H1 (cell line): ENCODE measurements at regions not wholly inside any gene's neighbourhood (a gene's known extent, or its start where the extent isn't known, plus 50 kb on each side); places are given as distances from the start of the nearest gene placed in this dataset.

Experiments
- CTCF ChIA-PET: fragments of 300-600 bp; sonication (Branson Sonifier 250); formaldehyde crosslinking; loops from one replicate; lab custom pipeline; 2021; ENCODE audit not compliant: partially characterized antibody; lab: Charles Lee
- POLR2A ChIA-PET: fragments of 300-600 bp; sonication (Branson Sonifier 250); formaldehyde crosslinking; loops from one replicate; lab custom pipeline; 2021; ENCODE audit warnings: inconsistent platforms; ENCODE audit not compliant: partially characterized antibody; lab: Charles Lee
- DNase-seq, 2 experiments: peaks; one replicate each; pipeline versions ENCODE4 v3.0.0 to v3.0.0-alpha.2; 2010 to 2022; ENCODE audit warnings: low spot score in 2 of 2, low read depth in 1 of 2, mixed read lengths in 1 of 2
- FAIRE-seq: peaks from 2 replicates; lab custom pipeline; 2011; peaks lifted over from hg19 to GRCh38; lab: Jason Lieb, UNC
- H2AFZ ChIP-seq: 2 replicates; pipeline ENCODE4 v1.8.1; 2012; ENCODE audit warnings: low read length, inconsistent platforms
- H2AK5ac ChIP-seq: 2 replicates; pipeline ENCODE4 v1.6.1; 2013; ENCODE audit warnings: low read depth, low read length
- H2BK120ac ChIP-seq: replicated peaks from 2 replicates; pipeline ENCODE3; 2013; ENCODE audit warnings: low read depth, low read length, inconsistent platforms
- H2BK12ac ChIP-seq: 2 replicates; pipeline ENCODE4 v1.6.1; 2013; ENCODE audit warnings: low read depth, low read length
- H2BK15ac ChIP-seq: 2 replicates; pipeline ENCODE4 v1.6.1; 2013; ENCODE audit warnings: low read length
- H2BK20ac ChIP-seq: 2 replicates; pipeline ENCODE4 v1.6.1; 2013; ENCODE audit warnings: low read length
- H2BK5ac ChIP-seq: 2 replicates; pipeline ENCODE4 v1.6.1; 2013; ENCODE audit warnings: low read depth, low read length
- H3K14ac ChIP-seq: 2 replicates; pipeline ENCODE4 v1.6.1; 2013; ENCODE audit warnings: inconsistent platforms; ENCODE audit not compliant: insufficient read length
- H3K18ac ChIP-seq: 2 replicates; pipeline ENCODE4 v1.6.1; 2013; ENCODE audit warnings: low read length; ENCODE audit errors: extremely low read depth
- H3K23ac ChIP-seq: 2 replicates; pipeline ENCODE4 v1.6.1; 2013; ENCODE audit warnings: inconsistent platforms; ENCODE audit not compliant: insufficient read length
- H3K23me2 ChIP-seq: 2 replicates; pipeline ENCODE4 v1.6.1; 2013; ENCODE audit warnings: low read depth, low read length
- H3K27ac ChIP-seq: 2 replicates; pipeline ENCODE4 v1.6.1; 2011; ENCODE audit warnings: low read depth, low read length, inconsistent platforms
- H3K27me3 ChIP-seq, 4 experiments: replicated peaks in 1 of 4; 1 replicate in 1 of 4; 2 replicates in 3 of 4; pipeline versions ENCODE4 v1.6.1 to v1.8.1; 2011 to 2013; ENCODE audit warnings: low read length in 3 of 4, mild to moderate bottlenecking in 3 of 4, inconsistent platforms in 2 of 4, mixed read lengths in 2 of 4, moderate library complexity in 1 of 4; ENCODE audit not compliant: control insufficient read depth in 3 of 4, insufficient read depth in 3 of 4; ENCODE audit errors: extremely low read depth in 1 of 4
- H3K36me3 ChIP-seq, 4 experiments: 2 replicates each; pipeline versions ENCODE4 v1.6.1 to v1.8.1; 2011 to 2013; ENCODE audit warnings: mild to moderate bottlenecking in 4 of 4, low read length in 3 of 4, moderate library complexity in 2 of 4, control low read depth in 1 of 4, inconsistent platforms in 1 of 4; ENCODE audit not compliant: insufficient read depth in 4 of 4, control insufficient read depth in 2 of 4
- H3K4ac ChIP-seq: replicated peaks from 2 replicates; pipeline ENCODE3; 2013; ENCODE audit warnings: low read length, low read depth, mixed read lengths, inconsistent platforms; ENCODE audit not compliant: insufficient read length
- H3K4me1 ChIP-seq, 4 experiments: replicated peaks in 1 of 4; 1 replicate in 1 of 4; 2 replicates in 3 of 4; pipeline versions ENCODE4 v1.6.1 to v1.8.1; 2011 to 2013; ENCODE audit warnings: low read length in 3 of 4, inconsistent platforms in 2 of 4, mixed read lengths in 1 of 4; ENCODE audit not compliant: insufficient read depth in 4 of 4, control insufficient read depth in 3 of 4
- H3K4me2 ChIP-seq, 2 experiments: 2 replicates each; pipeline versions ENCODE4 v1.6.1 to v1.8.1; 2011 to 2013; ENCODE audit warnings: low read depth in 2 of 2, low read length in 2 of 2, control low read depth in 1 of 2, inconsistent platforms in 1 of 2, mild to moderate bottlenecking in 1 of 2; ENCODE audit not compliant: insufficient read depth in 1 of 2
- H3K4me3 ChIP-seq, 4 experiments: fragments of 200-600, 300-600 bp in 1 of 4; sonication (generic), shearing (Covaris generic), sonication (Bioruptor Twin) in 1 of 4; 2 replicates each; pipeline versions ENCODE4 v1.5.1 to v1.8.1; 2011 to 2016; ENCODE audit warnings: low read length in 4 of 4, low read depth in 3 of 4, control low read depth in 2 of 4, inconsistent platforms in 2 of 4, mild to moderate bottlenecking in 2 of 4, mixed read lengths in 1 of 4, moderate library complexity in 1 of 4; ENCODE audit not compliant: insufficient read depth in 2 of 4; ENCODE audit errors: extremely low read depth in 1 of 4
- H3K56ac ChIP-seq: replicated peaks from 2 replicates; pipeline ENCODE3; 2013; ENCODE audit warnings: low read depth, mild to moderate bottlenecking, mixed read lengths, low read length, inconsistent platforms; ENCODE audit not compliant: insufficient read length
- H3K79me1 ChIP-seq: 2 replicates; pipeline ENCODE4 v1.6.1; 2013; ENCODE audit warnings: low read depth, low read length, control low read depth
- H3K79me2 ChIP-seq, 2 experiments: 2 replicates each; pipeline versions ENCODE4 v1.6.1 to v1.8.1; 2012 to 2013; ENCODE audit warnings: low read length in 2 of 2, mild to moderate bottlenecking in 2 of 2, inconsistent platforms in 1 of 2; ENCODE audit not compliant: insufficient read depth in 2 of 2, control insufficient read depth in 1 of 2
- H3K9ac ChIP-seq, 4 experiments: replicated peaks in 1 of 4; 1 replicate in 1 of 4; 2 replicates in 3 of 4; pipeline versions ENCODE4 v1.6.1 to v1.8.1; 2011 to 2013; ENCODE audit warnings: low read depth in 3 of 4, low read length in 3 of 4, control low read depth in 2 of 4, mild to moderate bottlenecking in 2 of 4, moderate library complexity in 2 of 4, inconsistent platforms in 1 of 4; ENCODE audit errors: extremely low read depth in 1 of 4
- H3K9me3 ChIP-seq, 2 experiments: 2 replicates each; pipeline versions ENCODE4 v1.6.1 to v1.8.1; 2012 to 2013; ENCODE audit warnings: mild to moderate bottlenecking in 2 of 2, moderate library complexity in 2 of 2, control low read depth in 1 of 2, inconsistent platforms in 1 of 2, low read depth in 1 of 2, low read length in 1 of 2, mixed read lengths in 1 of 2; ENCODE audit not compliant: insufficient read depth in 2 of 2
- H4K20me1 ChIP-seq, 2 experiments: replicated peaks in 1 of 2; 2 replicates each; pipeline versions ENCODE3 to v1.8.1; 2011 to 2013; ENCODE audit warnings: inconsistent platforms in 2 of 2, low read length in 2 of 2, mild to moderate bottlenecking in 1 of 2; ENCODE audit not compliant: insufficient read depth in 2 of 2, control insufficient read depth in 1 of 2
- H4K5ac ChIP-seq: 2 replicates; pipeline ENCODE4 v1.6.1; 2013; ENCODE audit warnings: low read length, low read depth, mixed read lengths, inconsistent platforms; ENCODE audit not compliant: insufficient read length
- H4K8ac ChIP-seq: 2 replicates; pipeline ENCODE4 v1.8.0; 2013; ENCODE audit warnings: mild to moderate bottlenecking, moderate library complexity, low read length, inconsistent platforms; ENCODE audit not compliant: insufficient read depth; ENCODE audit errors: extremely low read depth
- H4K91ac ChIP-seq: replicated peaks from 2 replicates; pipeline ENCODE3; 2013; ENCODE audit warnings: low read length, mixed read lengths, inconsistent platforms; ENCODE audit not compliant: insufficient read length
- JUN ChIP-seq: IDR thresholded peaks from 2 replicates; pipeline ENCODE4 v1.6.1; 2011; ENCODE audit warnings: low read depth, mild to moderate bottlenecking, improper control_type of control experiment, low read length
- WGBS, 2 experiments: shearing (Covaris generic) in 1 of 2; methylation state at CpG; one replicate each; pipeline versions ENCODE4 v1.1.6 to v1.1.7; 2013 to 2015; ENCODE audit warnings: low lambda C conversion rate in 2 of 2, mixed read lengths in 2 of 2, inconsistent platforms in 1 of 2, low coverage in 1 of 2, missing lambda C conversion rate in 1 of 2; ENCODE audit not compliant: insufficient replicate concordance in 2 of 2, insufficient coverage in 1 of 2, insufficient read length in 1 of 2; ENCODE audit errors: extremely low coverage in 1 of 2, missing lambda C conversion rate in 1 of 2; 5-methylcytosine and 5-hydroxymethylcytosine counted together
- TF ChIP-seq, protein P1 (sequence below): IDR thresholded peaks from 2 replicates; pipeline ENCODE4 v1.6.1; 2012; ENCODE audit warnings: low read length, inconsistent platforms

DNA sequence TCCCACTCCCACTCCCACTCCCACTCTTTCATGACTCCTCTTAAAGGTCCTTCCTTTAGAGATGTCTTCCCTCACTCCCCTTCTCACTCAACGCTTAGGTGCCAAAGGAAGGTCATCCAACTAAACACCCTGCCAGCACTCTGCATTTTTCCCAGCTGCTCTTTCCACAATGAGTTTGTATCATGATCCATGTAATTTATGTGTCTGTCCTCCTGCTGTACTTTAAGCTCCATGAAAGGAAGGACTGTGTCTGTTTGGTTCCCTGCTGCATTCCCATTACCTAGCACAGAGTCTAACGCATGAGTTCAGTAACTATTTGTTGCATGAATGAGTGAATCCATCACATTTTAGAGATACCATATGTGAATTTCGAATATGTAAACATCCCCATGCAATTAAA lies 252.7 kb downstream of the KIF20B start:
- TF ChIP-seq, protein P1, sequence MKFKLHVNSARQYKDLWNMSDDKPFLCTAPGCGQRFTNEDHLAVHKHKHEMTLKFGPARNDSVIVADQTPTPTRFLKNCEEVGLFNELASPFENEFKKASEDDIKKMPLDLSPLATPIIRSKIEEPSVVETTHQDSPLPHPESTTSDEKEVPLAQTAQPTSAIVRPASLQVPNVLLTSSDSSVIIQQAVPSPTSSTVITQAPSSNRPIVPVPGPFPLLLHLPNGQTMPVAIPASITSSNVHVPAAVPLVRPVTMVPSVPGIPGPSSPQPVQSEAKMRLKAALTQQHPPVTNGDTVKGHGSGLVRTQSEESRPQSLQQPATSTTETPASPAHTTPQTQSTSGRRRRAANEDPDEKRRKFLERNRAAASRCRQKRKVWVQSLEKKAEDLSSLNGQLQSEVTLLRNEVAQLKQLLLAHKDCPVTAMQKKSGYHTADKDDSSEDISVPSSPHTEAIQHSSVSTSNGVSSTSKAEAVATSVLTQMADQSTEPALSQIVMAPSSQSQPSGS = no peak
- no peak for TF ChIP-seq JUN
- H3K27me3 ChIP-seq = no peaks in the 10 kb centered on the region
- H2BK120ac ChIP-seq = no peak overlapping the region
- H3K4me1 ChIP-seq = no peaks in the 10 kb centered on the region
- POLR2A ChIA-PET = no interaction called here
- H2BK5ac ChIP-seq = no peak overlapping the region
- no peak overlapping the region for H2BK12ac ChIP-seq
- no peaks in the 10 kb centered on the region for H4K20me1 ChIP-seq
- H2AK5ac ChIP-seq = no peak overlapping the region
- CTCF ChIA-PET = interaction anchor here (0.7 to 2.3 kb wide), 9 partner anchors 8 to 639 kb away, joined by 3 to 9 read pairs (median 4); no protein-coding TSS in a partner anchor
- no peak overlapping the region for H3K14ac ChIP-seq
- H3K27ac ChIP-seq = no peak overlapping the region
- H2BK15ac ChIP-seq = no peak overlapping the region
- no peaks in the 10 kb centered on the region for H3K79me1 ChIP-seq
- H3K18ac ChIP-seq = no peak overlapping the region
- no peaks in the 10 kb centered on the region; the same call in 1 of the 2 replicates for H3K23me2 ChIP-seq
- DNase-seq (no peak), FAIRE-seq (no peak)
- H3K9me3 ChIP-seq = no peaks in the 10 kb centered on the region
- no peak overlapping the region for H3K23ac ChIP-seq
- no peak overlapping the region for H2AFZ ChIP-seq
- H3K4me2 ChIP-seq = no peak overlapping the region
- no peak overlapping the region for H4K91ac ChIP-seq
- no peaks in the 10 kb centered on the region for H3K79me2 ChIP-seq
- H3K4me3 ChIP-seq = no peak overlapping the region
- 87% methylated on average over 3 of the region's 3 CpGs; no CpG with 5 or more reads in 1 of the 2 experiments for WGBS, 2 experiments
- no peaks in the 10 kb centered on the region for H3K36me3 ChIP-seq
- no peak overlapping the region for H3K56ac ChIP-seq
- H3K9ac ChIP-seq = no peak overlapping the region
- no peak overlapping the region for H3K4ac ChIP-seq
- no peak overlapping the region for H2BK20ac ChIP-seq
- H4K5ac ChIP-seq = no peak overlapping the region
- H4K8ac ChIP-seq = no peak overlapping the region
